IPS-18c (cell line): ENCODE measurements at regions not wholly inside any gene's neighbourhood (a gene's known extent, or its start where the extent isn't known, plus 50 kb on each side); places are given as distances from the start of the nearest gene placed in this dataset.

Experiments used
- H3K4me3 ChIP-seq: 2 replicates; pipeline ENCODE4 v1.7.0; 2013; ENCODE audit warnings: low read depth, mild to moderate bottlenecking, low read length, moderate library complexity; ENCODE audit not compliant: insufficient read depth
- H3K9me3 ChIP-seq: one replicate; pipeline ENCODE4 v1.6.1; 2013; ENCODE audit warnings: mild to moderate bottlenecking, low read length, moderate library complexity; ENCODE audit not compliant: control insufficient read depth, insufficient read depth

DNA sequence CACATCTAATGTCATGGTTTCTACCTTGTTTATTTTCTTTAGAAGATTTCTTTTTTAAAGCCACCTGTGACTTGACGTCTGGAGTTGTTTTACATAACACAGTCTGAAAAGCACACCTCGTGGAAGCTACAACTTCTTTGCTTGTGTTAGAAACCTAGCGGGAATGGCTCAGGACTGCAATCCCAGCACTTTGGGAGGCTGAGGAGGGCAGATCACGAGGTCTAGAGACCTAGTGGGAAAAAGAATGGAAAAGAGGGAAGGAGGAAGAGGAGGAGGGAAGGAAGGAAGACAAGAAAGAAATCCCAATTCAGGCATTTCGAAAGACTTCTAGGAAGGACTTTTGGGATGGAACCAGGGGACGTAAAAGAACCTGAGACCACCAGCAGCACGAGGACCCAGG is 146.3 kb upstream of the CELF2 start:
- no peaks in the 10 kb centered on the region for H3K9me3 ChIP-seq
- no peak overlapping the region for H3K4me3 ChIP-seq

DNA sequence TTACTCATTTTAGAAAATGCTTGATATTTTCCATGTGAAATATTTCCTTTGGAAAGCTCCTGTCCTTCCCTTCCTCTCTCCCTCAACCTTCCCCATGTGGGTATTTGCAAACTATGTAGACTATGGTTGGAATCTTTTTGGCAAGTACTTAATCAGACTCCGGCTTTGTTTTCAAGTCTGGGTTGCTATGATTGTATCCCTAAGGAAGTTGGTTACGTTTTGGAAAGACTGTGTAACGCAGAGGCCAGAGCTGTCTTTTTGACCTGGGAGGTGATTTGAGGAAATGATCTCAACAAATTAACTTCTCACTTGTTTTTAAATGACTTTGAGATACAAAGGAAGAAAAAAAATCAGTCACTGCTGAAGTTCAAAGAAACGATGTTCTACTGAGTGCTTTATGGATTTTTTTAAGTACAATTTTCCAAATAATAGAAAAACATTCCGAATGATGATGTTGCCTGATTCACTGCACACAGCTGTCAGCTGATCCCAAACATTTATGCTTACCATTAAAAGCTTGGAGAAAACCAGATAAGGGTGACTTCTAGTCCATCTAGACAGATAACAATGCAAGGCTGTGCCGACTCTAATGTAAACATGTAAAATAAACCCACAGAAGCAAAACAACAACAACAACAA is 145.5 kb upstream of the CELF2 start:
- Histone ChIP-seq H3K9me3 (no peaks in the 10 kb centered on the region), H3K4me3 (no peak overlapping the region)

DNA sequence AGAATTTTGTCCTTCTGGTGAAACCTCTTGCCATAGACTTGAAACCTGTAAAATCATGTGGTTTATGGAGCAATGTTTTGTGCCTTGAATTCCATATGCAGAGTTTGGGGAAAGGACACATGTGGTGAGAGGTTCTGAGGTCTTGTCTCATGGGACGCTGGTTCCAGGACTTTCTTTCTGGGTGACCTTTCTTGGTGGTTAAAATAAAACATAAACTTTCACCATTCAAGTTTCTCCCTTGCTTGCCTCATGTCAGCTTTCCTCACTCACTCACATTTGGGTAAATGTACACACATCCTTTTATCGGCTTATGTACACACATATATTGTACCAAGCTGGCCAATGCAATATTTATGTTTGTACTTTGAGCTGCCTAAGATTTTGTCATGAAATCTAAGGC is 144.9 kb upstream of the CELF2 start:
- no peaks in the 10 kb centered on the region for H3K9me3 ChIP-seq
- H3K4me3 ChIP-seq: no peak overlapping the region

DNA sequence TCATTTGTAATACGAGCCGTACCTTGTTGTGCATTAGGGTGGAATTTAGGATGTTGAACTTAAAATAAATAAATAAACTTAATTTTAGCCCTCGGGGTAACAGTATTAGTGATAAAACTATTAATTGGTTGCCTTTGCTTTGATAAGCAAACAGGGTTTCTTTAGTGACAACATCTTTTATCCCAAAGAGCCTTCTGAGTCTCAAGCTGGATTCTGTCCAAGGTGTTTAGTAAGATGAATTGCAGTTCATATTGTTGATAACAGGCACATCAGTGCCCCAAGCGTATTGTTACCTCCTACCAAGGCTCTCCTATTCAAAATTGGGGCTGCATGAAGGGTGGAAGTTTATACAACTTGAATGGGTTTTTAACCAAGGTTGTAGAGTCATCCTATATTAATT is 144.4 kb upstream of the CELF2 start:
- H3K9me3 ChIP-seq: no peaks in the 10 kb centered on the region
- H3K4me3 ChIP-seq: no peak overlapping the region

DNA sequence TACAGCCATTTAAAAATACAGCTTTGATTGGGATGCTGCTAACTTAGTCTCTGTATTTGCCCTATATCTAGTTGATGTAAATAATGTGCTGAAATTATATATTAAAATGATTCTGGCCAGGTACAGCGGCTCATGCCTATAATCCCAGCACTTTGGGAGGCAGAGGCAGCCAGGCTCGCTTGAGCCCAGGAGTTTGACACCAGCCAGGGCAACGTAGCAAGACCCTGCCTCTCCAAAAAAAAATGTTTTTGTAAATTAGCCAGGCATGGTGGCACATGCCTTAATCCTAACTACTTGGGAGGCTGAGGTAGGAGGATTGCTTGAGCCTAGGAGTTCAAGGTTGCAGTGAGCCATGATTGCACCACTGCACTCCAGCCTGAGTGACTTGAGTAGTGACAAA is 143.8 kb upstream of the CELF2 start:
- Histone ChIP-seq H3K9me3 (no peaks in the 10 kb centered on the region), H3K4me3 (no peak overlapping the region)

DNA sequence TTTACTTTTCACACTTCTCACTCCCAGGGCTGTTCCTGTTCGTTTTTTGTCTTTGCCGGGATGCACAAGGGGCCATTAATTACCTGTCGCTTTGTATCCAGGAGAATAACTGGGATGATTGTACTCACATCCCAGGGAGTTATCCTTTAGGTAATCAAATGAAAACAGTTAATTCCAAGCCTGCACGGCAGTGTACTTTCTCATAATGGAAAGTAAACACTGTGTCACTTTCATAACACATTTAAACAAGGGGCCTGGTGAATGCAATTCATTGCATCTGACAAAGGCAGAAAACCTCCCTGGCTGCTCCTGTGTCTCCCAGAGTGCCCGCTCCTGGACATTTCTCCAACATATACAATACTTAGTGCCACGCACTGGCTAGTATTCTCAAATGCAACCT is 138.7 kb upstream of the CELF2 start:
- H3K9me3 ChIP-seq: no peaks in the 10 kb centered on the region
- H3K4me3 ChIP-seq: no peak overlapping the region

GRCh38 chr10:10881117-10881813 is 136.4 kb upstream of the CELF2 start:
- H3K4me3 ChIP-seq: no peak overlapping the region
- no peaks in the 10 kb centered on the region for H3K9me3 ChIP-seq

GRCh38 chr10:10883737-10884136 is 133.9 kb upstream of the CELF2 start:
- Histone ChIP-seq H3K4me3 (no peak overlapping the region), H3K9me3 (no peaks in the 10 kb centered on the region)

DNA sequence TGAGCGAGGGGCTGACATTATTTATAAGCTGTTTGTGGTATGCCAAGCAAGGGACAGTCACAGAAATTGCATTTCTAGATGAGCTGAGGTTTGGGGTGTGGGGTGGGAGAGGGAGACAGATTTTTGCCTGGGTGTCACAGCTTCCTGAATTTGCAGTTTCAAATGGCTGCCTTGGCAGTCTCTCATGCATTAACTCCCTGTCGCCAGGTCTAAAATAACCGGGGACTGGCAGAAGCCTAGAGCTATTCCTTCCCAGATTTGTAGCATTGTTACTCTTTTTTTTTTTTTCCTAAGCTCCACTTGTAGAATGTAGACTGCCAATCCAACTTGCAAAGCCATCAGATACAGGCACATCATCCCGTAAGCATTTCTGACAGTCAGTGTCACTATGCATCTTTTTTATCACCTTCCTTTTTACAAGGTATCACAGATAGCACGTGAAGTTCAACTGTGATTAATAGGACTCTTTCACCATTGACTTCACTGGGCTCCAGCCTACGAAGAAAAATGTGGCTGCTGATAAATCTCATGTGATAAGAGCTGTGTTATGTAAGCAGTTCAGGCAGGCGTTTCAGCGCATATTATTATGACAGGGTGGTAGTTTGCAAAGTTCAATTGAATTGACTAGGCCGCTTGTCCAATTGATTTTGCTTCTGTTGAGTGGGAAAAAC is 130.7 kb upstream of the CELF2 start:
- H3K4me3 ChIP-seq: no peak overlapping the region

DNA sequence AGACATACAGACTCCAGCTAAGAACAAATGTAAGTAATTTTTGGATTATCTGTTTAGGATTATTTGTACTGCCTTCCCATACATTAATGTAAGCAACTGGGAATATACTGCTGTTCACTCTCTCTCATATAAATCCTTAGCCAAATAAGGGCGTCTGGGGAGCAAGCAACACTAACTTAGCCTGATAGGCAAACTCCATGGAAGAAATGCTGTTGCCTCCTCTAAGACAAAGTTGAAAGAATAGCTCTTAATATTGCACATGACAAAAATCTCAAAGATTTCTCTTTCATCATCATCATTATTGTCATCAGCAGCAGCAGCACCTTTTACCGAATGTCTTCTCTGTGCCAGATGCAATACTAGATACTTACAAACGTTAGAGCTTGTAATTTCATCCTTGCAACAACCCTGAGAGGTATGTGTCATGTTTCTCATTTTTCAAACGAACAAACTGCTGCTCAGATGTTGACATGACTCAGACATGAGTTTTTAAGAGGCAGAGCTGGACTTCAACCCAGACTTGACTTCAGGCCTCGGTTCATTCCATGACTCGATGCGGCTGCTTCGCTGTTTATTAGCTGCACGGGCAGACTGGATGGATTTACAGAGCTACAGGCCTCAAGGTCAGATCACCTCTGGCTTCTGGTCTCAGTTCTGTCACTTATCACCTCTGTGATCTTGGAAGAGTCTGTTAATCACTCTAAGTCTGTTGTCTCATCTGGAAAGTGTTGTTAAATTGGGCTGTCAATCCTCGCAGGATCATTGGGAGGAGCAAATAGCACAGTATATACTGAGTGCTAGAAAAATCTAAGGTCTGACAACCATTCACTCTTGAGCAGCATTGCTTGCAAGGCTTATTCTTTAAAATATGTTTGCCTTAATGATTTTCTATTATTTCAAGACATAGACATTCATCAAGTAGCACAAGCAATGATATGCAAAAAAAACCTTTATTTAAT is 126.3 kb upstream of the CELF2 start:
- H3K4me3 ChIP-seq: no peak overlapping the region
- no peaks in the 10 kb centered on the region for H3K9me3 ChIP-seq

More for the DNA sequence above, 130.7 kb upstream of the CELF2 start:
- H3K9me3 ChIP-seq: no peaks in the 10 kb centered on the region

GRCh38 chr10:10892290-10892875 is 125.3 kb upstream of the CELF2 start:
- Histone ChIP-seq H3K4me3 (no peak overlapping the region), H3K9me3 (no peaks in the 10 kb centered on the region)

DNA sequence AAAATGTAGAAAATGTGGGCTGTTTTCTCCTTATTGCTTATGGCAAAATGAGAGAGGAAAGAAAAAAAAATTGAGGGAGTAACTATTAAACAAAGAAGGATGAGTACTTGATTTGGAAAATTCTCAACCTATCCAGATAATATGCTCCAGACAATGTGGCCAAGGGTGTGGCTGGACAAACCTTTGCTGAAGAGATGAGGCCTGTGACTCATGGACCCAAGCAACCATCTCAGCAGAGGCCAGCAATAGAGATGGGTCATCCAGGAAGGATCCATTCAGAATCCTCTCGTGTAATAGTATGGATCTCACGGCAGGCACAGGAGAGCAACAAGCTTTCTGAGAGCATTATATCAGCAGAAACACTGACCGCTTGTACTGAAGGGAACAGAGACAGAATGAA is 120.3 kb upstream of the CELF2 start:
- no peak overlapping the region for H3K4me3 ChIP-seq
- no peaks in the 10 kb centered on the region for H3K9me3 ChIP-seq

- Histone ChIP-seq H3K9me3 (peaks cover 2% of the 10 kb centered on the region), H3K4me3 (no peak overlapping the region)
Observed at GRCh38 chr10:10901906-10902305, 115.8 kb upstream of the CELF2 start.

- Histone ChIP-seq H3K9me3 (peaks cover 2% of the 10 kb centered on the region), H3K4me3 (no peak overlapping the region)
Observed at GRCh38 chr10:10902951-10903350, 114.7 kb upstream of the CELF2 start.

DNA sequence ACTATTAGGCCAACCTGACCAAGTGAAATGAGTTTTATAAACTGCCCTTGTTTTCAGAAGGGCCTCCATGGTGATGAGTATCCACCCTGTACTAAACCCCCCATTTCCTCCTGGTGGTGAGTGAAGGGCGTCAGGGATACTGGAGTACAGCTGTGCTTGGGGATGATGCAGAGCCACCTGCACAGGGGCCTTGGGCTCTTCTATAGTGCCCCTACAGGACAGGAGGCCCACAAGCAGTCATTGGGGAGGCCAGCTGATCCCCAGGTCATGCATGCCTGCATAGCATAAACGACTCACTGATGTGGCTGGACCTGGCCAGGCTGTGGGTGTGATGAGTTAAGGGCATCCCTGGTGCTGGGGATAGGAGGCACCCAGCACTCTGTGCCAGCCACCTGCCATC is 114.1 kb upstream of the CELF2 start:
- Histone ChIP-seq H3K4me3 (no peak overlapping the region; the same call in 1 of the 2 replicates), H3K9me3 (peaks cover 2% of the 10 kb centered on the region)

GRCh38 chr10:10910634-10911033 is 107.0 kb upstream of the CELF2 start:
- Histone ChIP-seq H3K4me3 (no peak overlapping the region), H3K9me3 (no peaks in the 10 kb centered on the region)

GRCh38 chr10:10911035-10911434 is 106.6 kb upstream of the CELF2 start:
- no peak overlapping the region for H3K4me3 ChIP-seq

More at GRCh38 chr10:10911035-10911434, 106.6 kb upstream of the CELF2 start:
- no peaks in the 10 kb centered on the region for H3K9me3 ChIP-seq
